HEK293 (cell line): ENCODE measurements at regions not wholly inside any gene's neighbourhood (a gene's known extent, or its start where the extent isn't known, plus 50 kb on each side); places are given as distances from the start of the nearest gene placed in this dataset.

ENCODE experiments used
- AEBP2 ChIP-seq: fragments of 450-650 bp; formaldehyde crosslinking; IDR thresholded peaks from 2 replicates; pipeline ENCODE4 v1.5.1; 2016; ENCODE audit warnings: missing biosample characterization, missing genetic modification characterization, borderline replicate concordance
- GLIS1 ChIP-seq: fragments of 450-650 bp; formaldehyde crosslinking; IDR thresholded peaks from 2 replicates; pipeline ENCODE4 v1.5.1; 2016; ENCODE audit warnings: missing biosample characterization, missing genetic modification characterization
- GLIS2 ChIP-seq: fragments of 450-650 bp; formaldehyde crosslinking; IDR thresholded peaks from 2 replicates; pipeline ENCODE4 v1.5.1; 2016; ENCODE audit warnings: missing biosample characterization, missing genetic modification characterization
- HOXA7 ChIP-seq: sonication (generic); formaldehyde crosslinking; IDR thresholded peaks from 2 replicates; pipeline ENCODE4 v1.8.1; 2022; ENCODE audit warnings: missing genetic modification reagents, borderline replicate concordance
- KLF1 ChIP-seq: fragments of 450-650 bp; formaldehyde crosslinking; IDR thresholded peaks from 2 replicates; pipeline ENCODE4 v1.5.1; 2016; ENCODE audit warnings: missing biosample characterization, missing genetic modification characterization
- PRDM10 ChIP-seq: fragments of 450-650 bp; formaldehyde crosslinking; IDR thresholded peaks from 2 replicates; pipeline ENCODE4 v1.5.1; 2016; ENCODE audit warnings: missing biosample characterization, missing genetic modification characterization
- REPIN1 ChIP-seq: fragments of 450-650 bp; formaldehyde crosslinking; IDR thresholded peaks from 2 replicates; pipeline ENCODE4 v1.5.1; 2017; ENCODE audit warnings: missing biosample characterization, missing genetic modification characterization, low read depth
- ZBTB1 ChIP-seq: fragments of 450-650 bp; formaldehyde crosslinking; IDR thresholded peaks from 2 replicates; pipeline ENCODE4 v1.5.1; 2016; ENCODE audit warnings: missing biosample characterization, missing genetic modification characterization
- ZBTB21 ChIP-seq: fragments of 450-650 bp; formaldehyde crosslinking; IDR thresholded peaks from 2 replicates; pipeline ENCODE4 v1.5.1; 2017; ENCODE audit warnings: missing biosample characterization, missing genetic modification characterization
- ZNF16 ChIP-seq: fragments of 450-650 bp; formaldehyde crosslinking; IDR thresholded peaks from 2 replicates; pipeline ENCODE4 v1.5.1; 2016; ENCODE audit warnings: low read depth, missing biosample characterization, missing genetic modification characterization
- ZNF221 ChIP-seq: fragments of 450-650 bp; formaldehyde crosslinking; IDR thresholded peaks from 2 replicates; pipeline ENCODE4 v1.5.1; 2017; ENCODE audit warnings: missing biosample characterization, missing genetic modification characterization, borderline replicate concordance
- ZNF341 ChIP-seq: fragments of 450-650 bp; formaldehyde crosslinking; IDR thresholded peaks from 2 replicates; pipeline ENCODE4; 2016; ENCODE audit warnings: low read depth, missing biosample characterization, missing genetic modification characterization
- ZNF350 ChIP-seq: fragments of 450-650 bp; formaldehyde crosslinking; IDR thresholded peaks from 2 replicates; pipeline ENCODE4 v1.5.0; 2017; ENCODE audit warnings: missing biosample characterization, mild to moderate bottlenecking, missing genetic modification characterization
- ZNF37A ChIP-seq: fragments of 450-650 bp; IDR thresholded peaks from 2 replicates; pipeline ENCODE4 v1.5.1; 2018; ENCODE audit warnings: missing biosample characterization, missing genetic modification characterization
- ZNF398 ChIP-seq: fragments of 450-650 bp; formaldehyde crosslinking; IDR thresholded peaks from 2 replicates; pipeline ENCODE4 v1.5.1; 2017; ENCODE audit warnings: missing biosample characterization, missing genetic modification characterization
- ZNF521 ChIP-seq: fragments of 450-650 bp; formaldehyde crosslinking; IDR thresholded peaks from 2 replicates; pipeline ENCODE4 v1.5.1; 2017; ENCODE audit warnings: missing biosample characterization, mild to moderate bottlenecking, missing genetic modification characterization
- ZNF610 ChIP-seq: fragments of 450-650 bp; formaldehyde crosslinking; IDR thresholded peaks from 2 replicates; pipeline ENCODE4 v1.5.1; 2016; ENCODE audit warnings: missing biosample characterization, missing genetic modification characterization, borderline replicate concordance
- ZNF701 ChIP-seq: fragments of 450-650 bp; formaldehyde crosslinking; IDR thresholded peaks from 2 replicates; pipeline ENCODE4 v1.5.1; 2016; ENCODE audit warnings: missing biosample characterization, missing genetic modification characterization
- ZNF747 ChIP-seq: fragments of 450-650 bp; formaldehyde crosslinking; IDR thresholded peaks from 2 replicates; pipeline ENCODE4 v1.5.1; 2016; ENCODE audit warnings: missing biosample characterization, missing genetic modification characterization
- ZNF76 ChIP-seq: fragments of 450-650 bp; formaldehyde crosslinking; IDR thresholded peaks from 2 replicates; pipeline ENCODE4; 2016; ENCODE audit warnings: low read depth, missing biosample characterization, missing genetic modification characterization, borderline replicate concordance
- ZNF776 ChIP-seq: fragments of 450-650 bp; formaldehyde crosslinking; IDR thresholded peaks from 2 replicates; pipeline ENCODE4 v1.5.0; 2017; ENCODE audit warnings: missing biosample characterization, missing genetic modification characterization, borderline replicate concordance
- ZNF785 ChIP-seq: fragments of 450-650 bp; formaldehyde crosslinking; IDR thresholded peaks from 2 replicates; pipeline ENCODE4 v1.5.1; 2016; ENCODE audit warnings: missing biosample characterization, missing genetic modification characterization
- ZNF791 ChIP-seq: fragments of 450-650 bp; formaldehyde crosslinking; IDR thresholded peaks from 2 replicates; pipeline ENCODE4 v1.5.1; 2016; ENCODE audit warnings: missing biosample characterization, missing genetic modification characterization
- ZSCAN5A ChIP-seq: fragments of 450-650 bp; formaldehyde crosslinking; IDR thresholded peaks from 2 replicates; pipeline ENCODE4 v1.5.1; 2016; ENCODE audit warnings: missing biosample characterization, missing genetic modification characterization
- TF ChIP-seq, protein P1 (sequence below): fragments of 450-650 bp; formaldehyde crosslinking; IDR thresholded peaks from 2 replicates; pipeline ENCODE4 v1.5.1; 2016; ENCODE audit warnings: missing biosample characterization, missing genetic modification characterization
- TF ChIP-seq, protein P2 (sequence below): fragments of 450-650 bp; formaldehyde crosslinking; IDR thresholded peaks from 2 replicates; pipeline ENCODE4 v1.5.1; 2017; ENCODE audit warnings: missing biosample characterization, missing genetic modification characterization
- TF ChIP-seq, protein P3 (sequence below): fragments of 450-650 bp; formaldehyde crosslinking; conservative IDR thresholded peaks from 2 replicates; pipeline ENCODE4 v1.5.1; 2016; ENCODE audit warnings: low read depth, missing biosample characterization, missing genetic modification characterization

DNA sequence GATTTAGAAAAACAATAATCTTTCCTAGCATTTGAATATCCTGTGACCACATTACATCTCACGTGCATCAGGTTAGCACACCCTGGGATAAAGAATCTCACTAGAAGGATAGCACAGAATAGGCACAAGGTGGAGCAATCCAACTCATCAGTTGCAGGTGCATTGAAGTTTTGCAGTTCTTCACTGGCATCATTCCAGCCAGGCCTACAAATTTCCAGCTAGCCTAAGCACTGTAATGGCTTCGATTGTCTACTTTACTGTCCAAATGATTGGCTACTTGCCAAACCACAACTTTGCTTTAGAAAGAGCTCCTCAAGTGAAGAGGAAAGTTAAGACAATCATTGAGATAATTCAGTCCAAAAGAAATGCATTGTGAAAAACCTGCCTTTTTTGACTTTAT lies 89.5 kb downstream of the SPRY2 start (continued):
- TF ChIP-seq, protein P1, sequence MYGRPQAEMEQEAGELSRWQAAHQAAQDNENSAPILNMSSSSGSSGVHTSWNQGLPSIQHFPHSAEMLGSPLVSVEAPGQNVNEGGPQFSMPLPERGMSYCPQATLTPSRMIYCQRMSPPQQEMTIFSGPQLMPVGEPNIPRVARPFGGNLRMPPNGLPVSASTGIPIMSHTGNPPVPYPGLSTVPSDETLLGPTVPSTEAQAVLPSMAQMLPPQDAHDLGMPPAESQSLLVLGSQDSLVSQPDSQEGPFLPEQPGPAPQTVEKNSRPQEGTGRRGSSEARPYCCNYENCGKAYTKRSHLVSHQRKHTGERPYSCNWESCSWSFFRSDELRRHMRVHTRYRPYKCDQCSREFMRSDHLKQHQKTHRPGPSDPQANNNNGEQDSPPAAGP (tag by site-specific recombination): no peak
- TF ChIP-seq ZNF37A (tag by site-specific recombination) (peak; percentile 59; the same call in 1 of the 2 replicates), ZNF785 (tag by site-specific recombination) (no peak), ZNF610 (peak; percentile 45; the same call in 1 of the 2 replicates), ZBTB21 (tag by site-specific recombination) (no peak), PRDM10 (tag by site-specific recombination) (peak; percentile 86), ZNF701 (no peak), ZNF521 (tag by site-specific recombination) (no peak), AEBP2 (tag by site-specific recombination) (no peak), REPIN1 (tag by site-specific recombination) (no peak), GLIS2 (tag by site-specific recombination) (no peak), ZNF398 (tag by site-specific recombination) (no peak), ZNF350 (tag by site-specific recombination) (no peak), KLF1 (tag by site-specific recombination) (no peak), GLIS1 (tag by site-specific recombination) (no peak), ZNF221 (no peak; the same call in 1 of the 2 replicates), ZNF341 (tag by site-specific recombination) (no peak), ZNF76 (tag by site-specific recombination) (no peak), ZNF747 (tag by site-specific recombination) (no peak), ZNF776 (tag by site-specific recombination) (no peak), ZSCAN5A (tag by site-specific recombination) (no peak), HOXA7 (CRISPR knock-in tag) (no peak), ZNF791 (no peak), ZBTB1 (no peak), ZNF16 (tag by site-specific recombination) (no peak)
- TF ChIP-seq, protein P2, sequence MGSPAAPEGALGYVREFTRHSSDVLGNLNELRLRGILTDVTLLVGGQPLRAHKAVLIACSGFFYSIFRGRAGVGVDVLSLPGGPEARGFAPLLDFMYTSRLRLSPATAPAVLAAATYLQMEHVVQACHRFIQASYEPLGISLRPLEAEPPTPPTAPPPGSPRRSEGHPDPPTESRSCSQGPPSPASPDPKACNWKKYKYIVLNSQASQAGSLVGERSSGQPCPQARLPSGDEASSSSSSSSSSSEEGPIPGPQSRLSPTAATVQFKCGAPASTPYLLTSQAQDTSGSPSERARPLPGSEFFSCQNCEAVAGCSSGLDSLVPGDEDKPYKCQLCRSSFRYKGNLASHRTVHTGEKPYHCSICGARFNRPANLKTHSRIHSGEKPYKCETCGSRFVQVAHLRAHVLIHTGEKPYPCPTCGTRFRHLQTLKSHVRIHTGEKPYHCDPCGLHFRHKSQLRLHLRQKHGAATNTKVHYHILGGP: peak; percentile 58; the same call in 1 of the 2 replicates
- TF ChIP-seq, protein P3, sequence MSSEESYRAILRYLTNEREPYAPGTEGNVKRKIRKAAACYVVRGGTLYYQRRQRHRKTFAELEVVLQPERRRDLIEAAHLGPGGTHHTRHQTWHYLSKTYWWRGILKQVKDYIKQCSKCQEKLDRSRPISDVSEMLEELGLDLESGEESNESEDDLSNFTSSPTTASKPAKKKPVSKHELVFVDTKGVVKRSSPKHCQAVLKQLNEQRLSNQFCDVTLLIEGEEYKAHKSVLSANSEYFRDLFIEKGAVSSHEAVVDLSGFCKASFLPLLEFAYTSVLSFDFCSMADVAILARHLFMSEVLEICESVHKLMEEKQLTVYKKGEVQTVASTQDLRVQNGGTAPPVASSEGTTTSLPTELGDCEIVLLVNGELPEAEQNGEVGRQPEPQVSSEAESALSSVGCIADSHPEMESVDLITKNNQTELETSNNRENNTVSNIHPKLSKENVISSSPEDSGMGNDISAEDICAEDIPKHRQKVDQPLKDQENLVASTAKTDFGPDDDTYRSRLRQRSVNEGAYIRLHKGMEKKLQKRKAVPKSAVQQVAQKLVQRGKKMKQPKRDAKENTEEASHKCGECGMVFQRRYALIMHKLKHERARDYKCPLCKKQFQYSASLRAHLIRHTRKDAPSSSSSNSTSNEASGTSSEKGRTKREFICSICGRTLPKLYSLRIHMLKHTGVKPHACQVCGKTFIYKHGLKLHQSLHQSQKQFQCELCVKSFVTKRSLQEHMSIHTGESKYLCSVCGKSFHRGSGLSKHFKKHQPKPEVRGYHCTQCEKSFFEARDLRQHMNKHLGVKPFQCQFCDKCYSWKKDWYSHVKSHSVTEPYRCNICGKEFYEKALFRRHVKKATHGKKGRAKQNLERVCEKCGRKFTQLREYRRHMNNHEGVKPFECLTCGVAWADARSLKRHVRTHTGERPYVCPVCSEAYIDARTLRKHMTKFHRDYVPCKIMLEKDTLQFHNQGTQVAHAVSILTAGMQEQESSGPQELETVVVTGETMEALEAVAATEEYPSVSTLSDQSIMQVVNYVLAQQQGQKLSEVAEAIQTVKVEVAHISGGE (tag by site-specific recombination): no peak
